GM12878 (cell line): ENCODE measurements at regions not wholly inside any gene's neighbourhood (a gene's known extent, or its start where the extent isn't known, plus 50 kb on each side); places are given as distances from the start of the nearest gene placed in this dataset.

Experiments used
- ATAC-seq: fragments of 200-7000 bp; cut with Tn5 transposase; 3 replicates; pipeline ENCODE4 v1.9.1; 2020; ENCODE audit warnings: mild to moderate bottlenecking, moderate library complexity
- BruUV-seq: library from RNA; stranded (reverse); fragments of 400-500 nt; replicated peaks from 2 replicates; lab custom pipeline; 2021; lab: Mats Ljungman, UMichigan
- CTCF ChIA-PET: fragments of 300-600 bp; sonication (Branson Sonifier 250); formaldehyde crosslinking; extraction: SDS; loops from one replicate; lab custom pipeline; 2021; ENCODE audit warnings: inconsistent platforms; lab: Yijun Ruan, JAX
- POLR2A ChIA-PET: fragments of 350-600 bp; formaldehyde crosslinking; extraction: SDS; loops from one replicate; lab custom pipeline; 2021; ENCODE audit warnings: inconsistent platforms; lab: Charles Lee
- RAD21 ChIA-PET: fragments of 300-600 bp; sonication (Branson Sonifier 250); formaldehyde crosslinking; loops from one replicate; lab custom pipeline; 2023; ENCODE audit warnings: antibody characterized with exemption; ENCODE audit not compliant: unreplicated experiment; lab: Charles Lee
- SMC1A ChIA-PET: fragments of 300-600 bp; sonication (Branson Sonifier 250); formaldehyde crosslinking; loops from one replicate; lab custom pipeline; 2023; ENCODE audit not compliant: unreplicated experiment, uncharacterized antibody; lab: Charles Lee
- DNase-seq: peaks from one replicate; pipeline ENCODE4 v3.0.0-alpha.2; 2011; ENCODE audit warnings: low read depth, low spot score
- FAIRE-seq: peaks from 3 replicates; lab custom pipeline; 2011; peaks lifted over from hg19 to GRCh38; lab: Jason Lieb, UNC
- H2AFZ ChIP-seq: 2 replicates; pipeline ENCODE4 v1.6.0; 2011; ENCODE audit warnings: low read depth, low read length, control low read depth; ENCODE audit not compliant: control insufficient read depth
- H3K27ac ChIP-seq: 2 replicates; pipeline ENCODE4 v1.5.1; 2011; ENCODE audit warnings: control low read depth; ENCODE audit not compliant: control insufficient read depth, insufficient read depth
- H3K27me3 ChIP-seq, 2 experiments: replicated peaks in 1 of 2; 2 replicates each; pipeline versions ENCODE4 v1.6.0 to v1.6.1; 2011; ENCODE audit warnings: low read length in 1 of 2; ENCODE audit not compliant: control insufficient read depth in 2 of 2, insufficient read depth in 2 of 2
- H3K36me3 ChIP-seq, 2 experiments: 2 replicates each; pipeline ENCODE4 v1.5.1; 2011; ENCODE audit warnings: low read length in 1 of 2; ENCODE audit not compliant: control insufficient read depth in 2 of 2, insufficient read depth in 2 of 2
- H3K4me1 ChIP-seq: 2 replicates; pipeline ENCODE4 v1.6.1; 2011; ENCODE audit warnings: mild to moderate bottlenecking, low read length, moderate library complexity, mixed read lengths; ENCODE audit not compliant: control insufficient read depth, insufficient read depth
- H3K4me2 ChIP-seq: 2 replicates; pipeline ENCODE4 v1.6.0; 2011; ENCODE audit warnings: control low read depth; ENCODE audit not compliant: control insufficient read depth, insufficient read depth
- H3K4me3 ChIP-seq: fragments of 200-600 bp; sonication (generic); 2 replicates; pipeline ENCODE4 v1.5.1; 2016
- H3K79me2 ChIP-seq: 2 replicates; pipeline ENCODE4 v1.6.0; 2011; ENCODE audit warnings: low read length; ENCODE audit not compliant: control insufficient read depth, insufficient read depth
- H3K9ac ChIP-seq: 2 replicates; pipeline ENCODE4 v1.8.0; 2011; ENCODE audit warnings: low read length, control low read depth, mixed read lengths; ENCODE audit not compliant: control insufficient read depth, insufficient read depth
- H3K9me3 ChIP-seq: replicated peaks from 3 replicates; pipeline ENCODE4 v1.5.1; 2011; ENCODE audit warnings: mild to moderate bottlenecking, low read length; ENCODE audit not compliant: control insufficient read depth, insufficient read depth
- H4K20me1 ChIP-seq: 2 replicates; pipeline ENCODE4 v1.6.0; 2011; ENCODE audit not compliant: control insufficient read depth, insufficient read depth
- ASH2L ChIP-seq: fragments of 300-600, 200-600 bp; sonication (generic); IDR thresholded peaks from 2 replicates; pipeline ENCODE4 v1.6.1; 2017; ENCODE audit warnings: low read depth, mild to moderate bottlenecking, borderline replicate concordance
- BRCA1 ChIP-seq: IDR thresholded peaks from 2 replicates; pipeline ENCODE4 v1.6.1; 2011; ENCODE audit warnings: low read depth, low read length, improper control_type of control experiment
- CHD4 ChIP-seq: fragments of 200-600 bp; sonication (generic); IDR thresholded peaks from 2 replicates; pipeline ENCODE4 v1.6.1; 2016; ENCODE audit warnings: mild to moderate bottlenecking
- FOXM1 ChIP-seq: IDR thresholded peaks from 2 replicates; pipeline ENCODE4 v1.6.1; 2012; ENCODE audit warnings: low read depth, mild to moderate bottlenecking, inconsistent platforms, low read length, moderate library complexity
- IKZF2 ChIP-seq, 2 experiments: fragments of 450-650 bp; IDR thresholded peaks; 2 replicates each; pipeline ENCODE4 v1.6.1; 2017; ENCODE audit warnings: mild to moderate bottlenecking in 2 of 2, moderate library complexity in 2 of 2
- NRF1 ChIP-seq: conservative IDR thresholded peaks from 2 replicates; pipeline ENCODE4 v1.6.1; 2011; ENCODE audit warnings: mild to moderate bottlenecking, low read depth, low read length, improper control_type of control experiment
- RAD21 ChIP-seq: IDR thresholded peaks from 2 replicates; pipeline ENCODE4 v1.6.1; 2011; ENCODE audit warnings: mild to moderate bottlenecking, low read depth, low read length, moderate library complexity; ENCODE audit not compliant: insufficient read depth
- RB1 ChIP-seq: fragments of 450-650 bp; formaldehyde crosslinking; IDR thresholded peaks from 2 replicates; pipeline ENCODE4 v1.6.1; 2017; ENCODE audit warnings: mild to moderate bottlenecking, borderline replicate concordance
- TCF3 ChIP-seq: IDR thresholded peaks from 2 replicates; pipeline ENCODE4 v1.6.1; 2012; ENCODE audit warnings: low read depth, mild to moderate bottlenecking, low read length, borderline replicate concordance; ENCODE audit not compliant: insufficient read depth
- WRNIP1 ChIP-seq: IDR thresholded peaks from 2 replicates; pipeline ENCODE4 v1.6.1; 2011; ENCODE audit warnings: low read depth, low read length, improper control_type of control experiment, borderline replicate concordance
- YY1 ChIP-seq: IDR thresholded peaks from 2 replicates; pipeline ENCODE4 v1.6.1; 2011; ENCODE audit warnings: low read depth, mild to moderate bottlenecking, low read length
- ZNF24 ChIP-seq: fragments of 450-650 bp; IDR thresholded peaks from 2 replicates; pipeline ENCODE4 v1.6.1; 2017; ENCODE audit warnings: antibody characterized with exemption, mild to moderate bottlenecking
- WGBS: methylation state at CpG from one replicate; pipeline ENCODE4 v1.1.6; 2016; ENCODE audit warnings: low lambda C conversion rate; ENCODE audit not compliant: insufficient replicate concordance, insufficient coverage; ENCODE audit errors: missing lambda C conversion rate; 5-methylcytosine and 5-hydroxymethylcytosine counted together
- in situ Hi-C: fragments of 300-500 bp; cut with MboI; formaldehyde crosslinking; loops from 9 replicates; pipeline ENCODE4 v1.14.3; 2018; ENCODE audit warnings: mixed read lengths
- intact Hi-C: fragments of 100-400 bp; cut with micrococcal nuclease; formaldehyde crosslinking; loops from one replicate; pipeline ENCODE4 v1.14.2; 2022; ENCODE audit not compliant: unreplicated experiment
- TF ChIP-seq, protein P1 (sequence below): fragments of 450-650 bp; formaldehyde crosslinking; IDR thresholded peaks from 2 replicates; pipeline ENCODE4 v1.4.0; 2022; ENCODE audit warnings: mild to moderate bottlenecking, moderate library complexity
- TF ChIP-seq, protein P2 (sequence below): IDR thresholded peaks from 2 replicates; pipeline ENCODE4 v1.6.1; 2012; ENCODE audit warnings: low read depth, low read length, improper control_type of control experiment

DNA sequence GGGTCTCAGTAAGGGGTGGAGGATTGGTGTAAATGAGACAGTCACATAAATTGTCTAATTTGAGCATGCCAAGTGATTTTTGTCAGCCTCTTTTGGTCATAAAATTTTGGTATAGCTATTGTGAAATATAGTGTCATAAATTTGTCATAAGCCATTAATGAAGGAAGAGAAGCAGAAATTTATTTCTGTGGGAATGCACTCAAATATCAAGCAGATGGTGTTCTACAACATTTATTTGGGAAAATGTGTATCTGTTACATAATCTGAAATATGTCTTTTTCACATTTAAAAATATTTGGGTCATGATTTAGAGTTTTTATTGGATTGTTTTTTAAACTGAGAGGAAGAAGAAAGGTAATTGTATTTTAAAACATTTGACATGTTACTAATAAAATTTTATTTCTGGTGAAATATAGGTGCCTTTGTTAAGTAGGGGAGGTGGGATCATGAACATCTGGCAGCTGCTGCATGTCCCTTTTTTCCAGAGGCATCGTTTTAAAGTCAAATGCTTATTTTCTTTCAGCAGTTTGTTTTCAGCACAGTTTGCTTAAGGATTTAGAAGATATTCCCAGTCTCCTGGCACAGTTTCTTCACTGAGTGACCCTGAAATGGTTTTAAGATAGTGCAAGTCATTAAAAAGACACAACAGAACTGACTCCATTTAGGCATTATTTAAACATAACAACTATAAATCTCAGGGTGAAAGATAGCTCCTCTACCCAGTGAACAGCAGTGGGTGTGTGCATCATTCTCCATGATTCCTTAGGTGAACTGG lies 371.7 kb downstream of the SNAPC1 start:
- in situ Hi-C loops, result no loop called here
- Histone ChIP-seq H3K4me3 (no peak overlapping the region), H3K27ac (no peak overlapping the region), H3K36me3 (no peaks in the 10 kb centered on the region), H3K79me2 (no peaks in the 10 kb centered on the region), H3K9ac (no peak overlapping the region), H3K27me3 (peaks cover 0 to 3% of the 10 kb centered on the region in 2 experiments; a peak in 1 of 4 replicates), H4K20me1 (no peaks in the 10 kb centered on the region), H2AFZ (no peak overlapping the region), H3K9me3 (no peaks in the 10 kb centered on the region), H3K4me1 (no peaks in the 10 kb centered on the region), H3K4me2 (no peak overlapping the region)
- CTCF ChIA-PET, result interaction anchor here (1.1 to 2.5 kb wide), 2 partner anchors 9 to 209 kb away, joined by 3 to 6 read pairs; no protein-coding TSS in a partner anchor
- no peak for FAIRE-seq
- RAD21 ChIA-PET, result no interaction called here
- WGBS, result 26% methylated on average over 1 of the region's 1 CpG
- DNase-seq, result no peak
- TF ChIP-seq, protein P1, sequence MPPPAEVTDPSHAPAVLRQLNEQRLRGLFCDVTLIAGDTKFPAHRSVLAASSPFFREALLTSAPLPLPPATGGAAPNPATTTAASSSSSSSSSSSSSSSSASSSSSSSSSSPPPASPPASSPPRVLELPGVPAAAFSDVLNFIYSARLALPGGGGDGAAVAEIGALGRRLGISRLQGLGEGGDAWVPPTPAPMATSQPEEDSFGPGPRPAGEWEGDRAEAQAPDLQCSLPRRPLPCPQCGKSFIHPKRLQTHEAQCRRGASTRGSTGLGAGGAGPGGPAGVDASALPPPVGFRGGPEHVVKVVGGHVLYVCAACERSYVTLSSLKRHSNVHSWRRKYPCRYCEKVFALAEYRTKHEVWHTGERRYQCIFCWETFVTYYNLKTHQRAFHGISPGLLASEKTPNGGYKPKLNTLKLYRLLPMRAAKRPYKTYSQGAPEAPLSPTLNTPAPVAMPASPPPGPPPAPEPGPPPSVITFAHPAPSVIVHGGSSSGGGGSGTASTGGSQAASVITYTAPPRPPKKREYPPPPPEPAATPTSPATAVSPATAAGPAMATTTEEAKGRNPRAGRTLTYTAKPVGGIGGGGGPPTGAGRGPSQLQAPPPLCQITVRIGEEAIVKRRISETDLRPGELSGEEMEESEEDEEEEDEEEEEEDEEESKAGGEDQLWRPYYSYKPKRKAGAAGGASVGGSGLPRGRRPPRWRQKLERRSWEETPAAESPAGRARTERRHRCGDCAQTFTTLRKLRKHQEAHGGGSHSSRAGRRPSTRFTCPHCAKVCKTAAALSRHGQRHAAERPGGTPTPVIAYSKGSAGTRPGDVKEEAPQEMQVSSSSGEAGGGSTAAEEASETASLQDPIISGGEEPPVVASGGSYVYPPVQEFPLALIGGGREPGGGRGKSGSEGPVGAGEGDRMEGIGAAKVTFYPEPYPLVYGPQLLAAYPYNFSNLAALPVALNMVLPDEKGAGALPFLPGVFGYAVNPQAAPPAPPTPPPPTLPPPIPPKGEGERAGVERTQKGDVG (CRISPR knock-in tag), result no peak
- TF ChIP-seq WRNIP1, result no peak
- no peak for TF ChIP-seq ZNF24
- no peak for TF ChIP-seq RB1
- no peak for TF ChIP-seq TCF3
- TF ChIP-seq, protein P2, sequence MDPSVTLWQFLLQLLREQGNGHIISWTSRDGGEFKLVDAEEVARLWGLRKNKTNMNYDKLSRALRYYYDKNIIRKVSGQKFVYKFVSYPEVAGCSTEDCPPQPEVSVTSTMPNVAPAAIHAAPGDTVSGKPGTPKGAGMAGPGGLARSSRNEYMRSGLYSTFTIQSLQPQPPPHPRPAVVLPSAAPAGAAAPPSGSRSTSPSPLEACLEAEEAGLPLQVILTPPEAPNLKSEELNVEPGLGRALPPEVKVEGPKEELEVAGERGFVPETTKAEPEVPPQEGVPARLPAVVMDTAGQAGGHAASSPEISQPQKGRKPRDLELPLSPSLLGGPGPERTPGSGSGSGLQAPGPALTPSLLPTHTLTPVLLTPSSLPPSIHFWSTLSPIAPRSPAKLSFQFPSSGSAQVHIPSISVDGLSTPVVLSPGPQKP, result no peak
- TF ChIP-seq CHD4, result no peak
- no peak for TF ChIP-seq RAD21
- no peak for TF ChIP-seq ASH2L
- no peak for TF ChIP-seq FOXM1
- TF ChIP-seq IKZF2 (IDR thresholded peaks at IDR 0.05), result no peak
- no peak for TF ChIP-seq BRCA1
- no peak for TF ChIP-seq YY1
- no peak for TF ChIP-seq NRF1
- BruUV-seq, result no TSS peak
- POLR2A ChIA-PET, result no interaction called here
- no peak for ATAC-seq
- intact Hi-C loops, result no loop called here
- SMC1A ChIA-PET, result interaction anchor here (0.6 to 1.3 kb wide), 4 partner anchors 9 to 764 kb away, joined by 3 read pairs; no protein-coding TSS in a partner anchor
